ENCODE measurements at regions not wholly inside any gene's neighbourhood (a gene's known extent, or its start where the extent isn't known, plus 50 kb on each side); places are given as distances from the start of the nearest gene placed in this dataset.

DNA sequence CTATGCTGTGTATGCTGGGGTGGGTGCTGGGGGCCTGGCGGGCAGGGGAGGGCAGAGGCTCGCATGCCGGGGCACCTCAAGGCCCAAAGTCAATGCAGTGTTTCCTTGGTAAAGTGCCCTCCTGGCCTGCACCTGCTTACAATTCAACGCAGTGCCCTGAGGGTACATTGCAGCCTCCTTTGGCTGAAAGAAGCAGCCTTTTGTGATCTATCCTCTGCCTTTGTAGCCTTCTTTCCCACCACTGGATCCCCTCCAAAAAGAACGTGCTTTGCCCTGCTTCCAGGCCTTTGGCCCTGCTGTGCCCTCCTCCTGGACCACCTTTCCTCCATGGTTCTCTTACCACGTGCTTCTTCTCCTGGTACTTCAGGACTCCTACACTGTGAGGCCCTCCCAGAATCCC is 113.6 kb upstream of the PTPN1 start:
- DNase-seq = no peak

- no peak for DNase-seq
Observed at GRCh38 chr20:50397058-50397457, 113.1 kb upstream of the PTPN1 start.

DNA sequence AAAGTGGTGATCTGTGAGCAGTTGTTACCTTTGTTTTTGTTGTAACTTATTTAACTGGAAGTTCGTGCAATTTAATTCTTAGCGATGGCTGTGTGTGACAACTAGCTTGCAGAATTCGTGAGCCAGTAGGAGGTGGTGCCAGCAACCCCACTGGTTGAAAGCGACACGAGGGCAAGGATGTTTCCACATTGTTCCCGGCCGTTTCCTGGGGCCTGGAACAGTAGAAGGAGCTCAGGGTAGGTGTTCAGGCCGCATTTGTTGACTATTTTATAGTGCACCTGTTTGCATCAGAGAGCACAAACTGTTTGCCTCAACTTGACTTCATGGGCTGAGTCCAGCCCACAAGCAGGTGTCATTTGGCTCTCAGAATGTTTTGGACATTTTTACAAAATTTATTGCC is 112.1 kb upstream of the PTPN1 start:
- DNase-seq = no peak

DNA sequence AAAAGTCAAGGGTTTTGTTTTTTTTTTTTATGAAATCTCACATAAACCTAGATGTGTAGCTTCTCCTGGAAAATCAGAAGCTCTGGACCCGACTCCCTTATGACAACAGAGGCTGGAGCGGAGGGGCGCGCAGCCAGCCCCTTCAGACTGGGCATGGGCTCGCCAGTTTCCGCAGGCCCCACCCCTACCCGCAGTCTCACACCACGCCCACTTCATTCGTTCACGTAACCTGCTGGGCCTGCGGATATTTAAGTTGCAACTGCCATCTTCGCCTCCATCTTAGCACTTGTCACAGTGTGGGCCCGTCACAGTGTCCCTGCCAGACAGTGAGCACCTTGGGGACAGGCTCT is 111.7 kb upstream of the PTPN1 start:
- no peak for DNase-seq

DNA sequence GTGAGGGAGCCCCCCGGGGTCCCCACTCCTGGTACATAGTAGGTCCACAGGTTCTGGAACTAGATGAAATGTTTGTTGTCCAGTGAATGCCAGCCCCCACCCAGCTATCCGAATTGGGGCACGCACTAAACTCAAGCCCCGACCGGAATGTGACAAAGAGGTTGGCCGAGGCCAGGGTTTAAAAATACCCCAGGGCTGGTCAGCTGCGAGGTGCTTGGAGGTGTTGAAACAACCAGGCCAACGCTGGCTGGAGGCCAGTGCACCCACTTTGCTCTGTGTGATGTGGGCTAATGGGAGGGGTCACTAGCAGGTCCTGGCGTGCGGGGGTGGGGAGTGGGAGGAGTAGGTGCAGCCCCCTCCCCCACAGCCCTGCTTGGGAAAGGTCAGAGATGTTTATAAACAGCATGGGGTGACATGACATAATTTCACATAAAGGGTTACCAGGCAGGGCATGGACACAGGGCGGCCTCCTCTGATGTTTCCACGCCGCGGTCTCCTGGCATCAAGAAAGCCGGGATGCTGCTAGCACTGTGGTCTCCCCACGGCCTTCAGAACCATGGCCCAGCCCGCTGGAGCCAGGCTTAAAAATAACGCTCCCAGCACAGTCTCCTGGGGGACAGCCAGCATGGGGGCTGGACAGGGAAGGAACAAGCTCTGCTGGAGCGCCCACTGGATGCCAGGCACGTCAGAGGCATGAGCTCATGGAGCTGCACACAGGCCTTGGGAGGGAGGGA is 111.2 kb upstream of the PTPN1 start:
- no peak for DNase-seq

DNA sequence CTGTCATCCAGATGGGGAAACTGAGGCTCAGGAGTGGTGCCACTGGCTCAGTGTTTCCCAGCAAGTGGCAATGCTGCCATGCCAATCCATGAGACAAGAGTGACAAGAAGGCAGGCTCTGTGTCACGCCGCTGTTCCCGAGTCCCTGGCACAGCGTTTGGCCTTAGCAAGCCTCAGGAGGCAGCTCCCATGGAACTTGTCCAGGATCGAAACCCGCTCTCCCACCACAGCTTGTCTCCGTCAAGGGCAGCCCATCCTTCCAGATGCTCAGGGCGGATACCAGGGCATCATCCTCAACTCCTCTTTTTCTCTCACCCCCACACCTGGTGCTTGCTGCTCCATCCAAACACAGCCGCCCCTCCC is 110.6 kb upstream of the PTPN1 start:
- DNase-seq = no peak

- no peak for DNase-seq
Observed at GRCh38 chr20:50399917-50400704, 110.1 kb upstream of the PTPN1 start.

GRCh38 chr20:50400705-50401586 is 109.2 kb upstream of the PTPN1 start:
- DNase-seq = no peak

DNA sequence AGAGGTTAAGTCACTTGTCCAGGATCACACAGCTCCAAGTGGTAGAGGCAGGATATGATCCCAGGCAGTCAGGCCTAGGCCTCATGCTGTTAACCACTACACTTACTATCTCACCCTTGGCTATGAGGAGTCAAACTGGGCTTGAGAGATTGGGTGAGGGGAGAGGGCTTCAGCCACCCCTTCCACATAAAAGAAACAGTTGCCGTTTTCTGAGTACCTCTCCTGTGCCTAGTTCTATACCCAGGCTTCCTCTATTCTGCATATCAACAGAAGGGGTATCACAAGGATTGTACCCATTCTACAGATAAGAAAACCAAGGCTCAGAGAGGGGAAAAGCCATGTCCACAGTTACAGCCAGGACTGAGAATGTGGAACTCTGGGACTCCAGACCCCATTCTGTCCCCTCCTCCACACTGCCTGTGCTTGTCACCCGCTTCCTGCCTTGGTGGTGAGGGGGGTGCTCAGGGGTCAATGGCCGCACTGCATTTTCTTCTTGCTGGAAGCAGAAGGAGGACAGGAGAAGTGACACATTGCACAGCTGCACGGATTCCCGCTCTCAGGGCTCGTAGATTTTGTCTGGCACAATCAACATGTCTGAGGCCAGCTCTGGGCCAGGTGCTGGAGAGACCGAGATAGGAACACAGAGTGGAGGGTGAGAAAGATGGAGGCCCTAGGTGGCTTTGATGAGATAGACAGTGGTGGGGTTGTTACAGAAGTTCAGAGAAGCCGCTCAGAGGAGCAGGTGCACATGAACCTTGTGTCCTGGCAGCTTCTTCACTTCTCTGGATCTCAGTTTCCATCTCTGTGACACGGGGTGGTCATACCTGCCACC is 108.4 kb upstream of the PTPN1 start:
- DNase-seq = no peak

- DNase-seq = no peak
Observed at GRCh38 chr20:50403565-50404418, 106.4 kb upstream of the PTPN1 start.

GRCh38 chr20:50404419-50405234 is 105.6 kb upstream of the PTPN1 start:
- DNase-seq = no peak

GRCh38 chr20:50405235-50405914 is 104.8 kb upstream of the PTPN1 start:
- no peak for DNase-seq

DNA sequence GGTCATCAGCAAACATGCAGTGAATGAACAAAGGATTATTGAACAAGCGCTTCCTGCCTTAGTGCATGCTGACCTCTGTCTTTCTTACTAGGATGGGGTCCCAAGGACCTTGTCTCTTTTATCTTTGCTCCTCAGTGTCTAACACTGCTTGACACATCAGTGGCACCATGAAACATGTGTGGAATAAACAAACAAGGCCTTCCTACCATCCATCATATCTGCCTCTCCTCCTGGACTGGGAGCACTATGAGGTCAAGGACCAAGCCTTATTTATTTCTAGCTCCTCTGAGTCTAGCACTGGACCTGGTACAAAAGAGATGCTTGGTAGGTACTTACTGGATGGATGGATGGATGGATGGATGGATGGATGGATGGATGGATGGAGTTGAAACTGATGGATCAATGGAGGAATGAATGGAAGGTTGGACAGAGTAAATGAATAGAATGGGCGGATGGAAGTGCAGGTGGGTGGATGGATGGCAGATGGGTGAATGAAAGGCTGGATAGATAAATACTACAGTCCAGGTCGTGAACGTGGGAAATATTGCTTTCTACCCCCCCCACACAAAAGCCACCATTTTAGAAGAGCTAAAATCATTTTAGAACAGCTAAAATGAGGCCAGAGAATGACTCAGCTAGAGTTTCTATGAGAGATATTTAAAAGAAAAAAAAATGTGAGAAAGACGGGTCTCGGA is 104.1 kb upstream of the PTPN1 start:
- DNase-seq = no peak

DNA sequence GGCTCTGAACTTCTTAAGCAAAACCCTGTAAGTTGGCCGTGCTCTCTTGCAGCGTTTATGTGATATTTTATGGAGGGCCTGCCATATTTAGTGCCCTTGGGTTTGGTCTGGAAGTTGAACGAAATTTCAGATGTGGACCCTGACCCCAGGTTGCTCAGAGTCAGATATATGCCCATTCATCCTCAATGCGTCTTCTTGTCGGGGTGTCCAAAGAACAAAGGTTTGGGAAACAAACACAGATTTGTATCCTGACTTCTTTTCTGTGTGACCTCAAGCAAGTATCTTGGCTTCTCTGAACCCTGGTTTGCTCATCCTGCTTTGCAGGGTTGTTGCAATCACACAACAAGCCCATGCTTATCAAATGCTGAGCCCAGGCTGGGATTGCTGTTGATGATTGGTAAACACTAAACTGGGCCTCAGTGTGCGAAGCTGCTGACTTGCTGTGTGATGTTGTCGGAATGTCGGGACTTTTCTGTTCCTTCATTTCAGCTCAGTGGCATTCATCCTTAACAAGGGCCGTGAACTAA is 103.5 kb upstream of the PTPN1 start:
- DNase-seq = no peak

DNA sequence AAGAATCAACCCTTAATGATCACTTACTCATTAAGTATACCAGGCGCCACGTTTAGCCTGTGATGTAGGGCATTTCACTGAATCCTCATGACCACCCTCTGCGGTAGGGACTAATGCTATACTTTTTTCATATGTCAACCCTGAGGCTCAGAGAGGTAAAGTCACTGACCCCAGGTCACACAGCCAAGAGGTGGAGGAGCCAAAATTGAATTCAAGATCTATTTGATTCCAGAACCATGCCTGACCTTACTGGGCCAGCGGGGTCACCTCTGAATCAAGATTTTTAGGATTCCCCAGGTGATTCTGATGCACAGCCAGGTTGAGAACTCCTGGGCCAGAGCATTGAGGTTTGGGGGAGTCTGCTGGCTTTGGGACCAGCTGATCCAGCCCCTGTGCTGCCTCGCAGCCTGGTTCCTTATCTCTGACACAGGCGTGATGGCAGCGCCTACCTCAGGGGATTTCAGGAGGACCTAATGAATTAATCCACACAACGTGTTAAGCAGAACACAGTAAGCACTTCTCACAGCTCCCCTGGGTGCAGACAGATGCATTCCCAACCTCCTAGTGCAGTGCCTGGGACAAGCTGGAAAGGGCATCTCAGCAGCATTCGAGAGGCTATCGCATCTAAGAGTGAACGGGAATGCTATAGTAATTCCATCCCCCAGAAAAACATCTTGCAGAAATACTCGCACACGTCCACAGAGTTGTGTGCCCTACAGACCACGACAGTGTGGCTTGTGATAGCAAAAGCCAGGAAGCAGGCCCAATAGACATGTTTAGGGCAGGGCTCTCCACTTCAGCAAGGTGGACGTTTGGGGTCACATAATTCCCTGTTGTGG is 101.4 kb upstream of the PTPN1 start:
- DNase-seq = no peak

- no peak for DNase-seq
Observed at GRCh38 chr20:50409495-50409894, 100.7 kb upstream of the PTPN1 start.

DNA sequence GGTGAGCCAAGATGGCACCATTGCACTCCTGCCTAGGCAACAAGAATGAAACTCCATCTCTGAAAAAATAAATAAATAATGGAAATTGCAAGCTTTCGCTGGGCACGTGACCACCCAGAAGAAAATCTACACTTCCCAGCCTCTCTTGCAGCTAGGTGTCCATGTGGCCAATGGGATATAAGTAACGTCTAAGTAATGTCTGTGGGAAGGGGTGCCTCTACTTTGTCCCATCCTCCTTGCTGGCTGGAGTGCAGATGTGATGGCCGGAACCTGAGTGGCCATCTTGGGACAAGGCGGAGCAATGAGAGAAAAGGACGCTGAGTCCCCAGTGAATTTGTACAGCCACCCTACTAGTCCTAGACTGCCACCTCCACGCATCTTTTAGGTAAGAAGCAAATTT is 99.8 kb upstream of the PTPN1 start:
- no peak for DNase-seq

DNA sequence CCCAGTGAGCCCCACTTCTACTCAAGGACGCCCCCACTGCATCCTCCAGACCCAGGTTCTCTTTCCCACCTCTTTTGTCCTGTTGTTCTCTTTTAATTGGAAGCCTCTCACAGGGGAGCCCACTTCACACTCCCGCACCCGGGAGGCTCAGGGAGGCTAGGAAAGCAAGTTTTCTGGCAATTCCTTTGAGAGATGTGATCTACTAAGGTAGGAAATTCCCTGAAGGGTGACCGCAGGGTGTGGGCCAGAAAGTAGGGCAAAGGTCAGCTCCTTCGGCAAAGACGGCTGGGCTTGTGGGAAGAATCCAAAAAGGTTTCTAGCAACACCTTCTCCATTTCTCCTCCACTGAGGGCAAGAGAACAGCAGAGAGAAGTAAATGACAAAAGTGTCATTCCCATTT is 98.1 kb upstream of the PTPN1 start:
- no peak for DNase-seq
